Thyroid gland (tissue), 4 donors: ENCODE measurements at regions not wholly inside any gene's neighbourhood (a gene's known extent, or its start where the extent isn't known, plus 50 kb on each side); places are given as distances from the start of the nearest gene placed in this dataset.

ENCODE experiments used
- DNase-seq, 2 donors: peaks; one replicate each; pipeline ENCODE4 v3.0.0-alpha.2; 2019
- H3K27ac ChIP-seq, 3 donors: fragments of 200-600 bp; sonication (generic); 1 replicate in 2 of 3; 2 replicates in 1 of 3; pipeline ENCODE4 v1.5.1; 2016 to 2019; ENCODE audit warnings: mild to moderate bottlenecking in 1 of 3, moderate library complexity in 1 of 3
- H3K27me3 ChIP-seq: fragments of 200-600 bp; sonication (generic); one replicate; pipeline ENCODE4 v1.5.1; 2019
- H3K36me3 ChIP-seq, 2 donors: fragments of 200-600 bp; sonication (generic); one replicate each; pipeline ENCODE4 v1.5.1; 2016 to 2019
- H3K4me1 ChIP-seq, 2 donors: fragments of 200-600 bp; sonication (generic); one replicate each; pipeline ENCODE4 v1.5.1; 2017 to 2019
- H3K4me3 ChIP-seq, 3 donors: fragments of 200-600 bp; sonication (generic); replicated peaks in 1 of 3; 1 replicate in 2 of 3; 2 replicates in 1 of 3; pipeline ENCODE4 v1.5.1; 2016; ENCODE audit warnings: mild to moderate bottlenecking in 1 of 3
- H3K9me3 ChIP-seq: fragments of 200-600 bp; sonication (generic); one replicate; pipeline ENCODE4 v1.5.1; 2017
- CTCF ChIP-seq, 6 experiments: fragments of 200-600 bp in 3 of 6; fragments of 450-650 bp in 3 of 6; sonication (generic) in 3 of 6; IDR thresholded peaks; one replicate each; pipeline ENCODE4 v1.5.1; 2016 to 2019; ENCODE audit warnings: antibody characterized with exemption in 6 of 6, mild to moderate bottlenecking in 2 of 6, inconsistent platforms in 1 of 6, moderate library complexity in 1 of 6
- POLR2A ChIP-seq, 2 donors: fragments of 450-650 bp; IDR thresholded peaks; one replicate each; pipeline ENCODE4 v1.6.1; 2017; ENCODE audit warnings: antibody characterized with exemption in 2 of 2, mild to moderate bottlenecking in 2 of 2, moderate library complexity in 1 of 2
- WGBS, 2 donors: methylation state at CpG; one replicate each; pipeline ENCODE4 v1.1.5; 2017; 5-methylcytosine and 5-hydroxymethylcytosine counted together
- intact Hi-C: fragments of 100-400 bp; cut with DNase I; formaldehyde crosslinking; loops from one replicate; pipeline ENCODE4 v1.15.1; 2023

GRCh38 chr5:63820577-63820976 lies 141.7 kb downstream of the HTR1A start:
- Histone ChIP-seq H3K9me3 (no peaks in the 10 kb centered on the region), H3K27ac (no peak overlapping the region), H3K27me3 (no peaks in the 10 kb centered on the region), H3K36me3 (no peaks in the 10 kb centered on the region), H3K4me3 (no peak overlapping the region), H3K4me1 (no peaks in the 10 kb centered on the region)
- no peak for DNase-seq
- TF ChIP-seq POLR2A (IDR thresholded peaks at IDR 0.05) (no peak), CTCF (IDR thresholded peaks at IDR 0.05) (no peak)
- WGBS, 2 donors: 38 to 51% methylated on average over 3 of the region's 3 CpGs
- intact Hi-C loops: no loop called here

- H3K4me1 ChIP-seq: no peaks in the 10 kb centered on the region
- WGBS, 2 donors: 89 to 91% methylated on average over 3 of the region's 3 CpGs
- no peaks in the 10 kb centered on the region for H3K9me3 ChIP-seq
- no peak for DNase-seq
- H3K36me3 ChIP-seq: no peaks in the 10 kb centered on the region
- intact Hi-C loops: no loop called here
- H3K27ac ChIP-seq: no peak overlapping the region
- H3K27me3 ChIP-seq: no peaks in the 10 kb centered on the region
- TF ChIP-seq POLR2A (IDR thresholded peaks at IDR 0.05) (no peak), CTCF (IDR thresholded peaks at IDR 0.05) (no peak)
- no peak overlapping the region for H3K4me3 ChIP-seq
These were observed 149.6 kb downstream of the HTR1A start for GRCh38 chr5:63812693-63813092.

- intact Hi-C loops: no loop called here
- TF ChIP-seq POLR2A (IDR thresholded peaks at IDR 0.05): no peak
- TF ChIP-seq CTCF (IDR thresholded peaks at IDR 0.05): no peak
- no peaks in the 10 kb centered on the region for H3K4me1 ChIP-seq
- H3K27me3 ChIP-seq: no peaks in the 10 kb centered on the region
- no peak overlapping the region for H3K27ac ChIP-seq
- no peaks in the 10 kb centered on the region for H3K9me3 ChIP-seq
- no peaks in the 10 kb centered on the region for H3K36me3 ChIP-seq
- 68 to 79% methylated on average over 2 of the region's 2 CpGs for WGBS, 2 donors
- H3K4me3 ChIP-seq: no peak overlapping the region
- DNase-seq: no peak
These were observed 150.3 kb downstream of the HTR1A start for GRCh38 chr5:63811961-63812360.

- TF ChIP-seq CTCF (IDR thresholded peaks at IDR 0.05): no peak
- TF ChIP-seq POLR2A (IDR thresholded peaks at IDR 0.05): no peak
- no peaks in the 10 kb centered on the region for H3K27me3 ChIP-seq
- no peaks in the 10 kb centered on the region for H3K36me3 ChIP-seq
- H3K27ac ChIP-seq: no peak overlapping the region
- no peak for DNase-seq
- no peaks in the 10 kb centered on the region for H3K9me3 ChIP-seq
- no peaks in the 10 kb centered on the region for H3K4me1 ChIP-seq
- intact Hi-C loops: no loop called here
- no peak overlapping the region for H3K4me3 ChIP-seq
- WGBS, 2 donors: 83 to 89% methylated on average over 2 of the region's 2 CpGs
These were observed 151.0 kb downstream of the HTR1A start for GRCh38 chr5:63811286-63811685.

- 56 to 67% methylated on average over 1 of the region's 1 CpG for WGBS, 2 donors
- H3K36me3 ChIP-seq: no peaks in the 10 kb centered on the region
- no peak overlapping the region for H3K4me3 ChIP-seq
- intact Hi-C loops: no loop called here
- no peak for DNase-seq
- no peaks in the 10 kb centered on the region for H3K9me3 ChIP-seq
- TF ChIP-seq CTCF (IDR thresholded peaks at IDR 0.05) (no peak), POLR2A (IDR thresholded peaks at IDR 0.05) (no peak)
- no peaks in the 10 kb centered on the region for H3K4me1 ChIP-seq
- no peaks in the 10 kb centered on the region for H3K27me3 ChIP-seq
- H3K27ac ChIP-seq: no peak overlapping the region
These were observed 157.1 kb downstream of the HTR1A start for GRCh38 chr5:63805151-63805550.
